ENCODE measurements at regions not wholly inside any gene's neighbourhood (a gene's known extent, or its start where the extent isn't known, plus 50 kb on each side); places are given as distances from the start of the nearest gene placed in this dataset.
A peak's percentile ranks its signal among the peaks of the same experiment; 100 is the strongest.

- Histone ChIP-seq H3K4me3 (no peak overlapping the region), H3K27ac (no peak overlapping the region), H3K9me3 (no peaks in the 10 kb centered on the region), H3K36me3 (no peaks in the 10 kb centered on the region), H3K27me3 (no peaks in the 10 kb centered on the region), H3K4me1 (no peaks in the 10 kb centered on the region)
- no peak for TF ChIP-seq POLR2A (IDR thresholded peaks at IDR 0.05)
- TF ChIP-seq EP300 (IDR thresholded peaks at IDR 0.05), result no peak
- no peak for TF ChIP-seq CTCF (IDR thresholded peaks at IDR 0.05)
- WGBS, 2 donors, result 24 to 54% methylated on average over 1 of the region's 1 CpG
- no peak for DNase-seq (ENCODE audit: low spot score in 2 of 2)
Measured at GRCh38 chr10:6842722-6843121, 262.6 kb upstream of the PRKCQ start.

- H3K9me3 ChIP-seq, result no peaks in the 10 kb centered on the region
- TF ChIP-seq POLR2A (IDR thresholded peaks at IDR 0.05) (no peak), CTCF (IDR thresholded peaks at IDR 0.05) (no peak), EP300 (IDR thresholded peaks at IDR 0.05) (no peak)
- no peak overlapping the region for H3K4me3 ChIP-seq
- no peak for DNase-seq (ENCODE audit: low spot score in 2 of 2)
- H3K27me3 ChIP-seq, result no peaks in the 10 kb centered on the region
- no peaks in the 10 kb centered on the region for H3K4me1 ChIP-seq
- H3K27ac ChIP-seq, result no peak overlapping the region
- no peaks in the 10 kb centered on the region for H3K36me3 ChIP-seq
- WGBS, 2 donors, result 72 to 80% methylated on average over 2 of the region's 2 CpGs
Measured at GRCh38 chr10:6841761-6842160, 261.7 kb upstream of the PRKCQ start.

GRCh38 chr10:6840766-6841165 is 260.7 kb upstream of the PRKCQ start:
- Histone ChIP-seq H3K36me3 (no peaks in the 10 kb centered on the region), H3K27me3 (no peaks in the 10 kb centered on the region), H3K27ac (no peak overlapping the region), H3K4me3 (no peak overlapping the region), H3K9me3 (no peaks in the 10 kb centered on the region), H3K4me1 (no peaks in the 10 kb centered on the region)
- TF ChIP-seq POLR2A (IDR thresholded peaks at IDR 0.05) (no peak), EP300 (IDR thresholded peaks at IDR 0.05) (no peak), CTCF (IDR thresholded peaks at IDR 0.05) (no peak)
- no peak for DNase-seq (ENCODE audit: low spot score in 2 of 2)
- 6 to 21% methylated on average over 2 of the region's 2 CpGs for WGBS, 2 donors

- Histone ChIP-seq H3K27me3 (no peaks in the 10 kb centered on the region), H3K4me3 (no peak overlapping the region), H3K4me1 (no peaks in the 10 kb centered on the region), H3K9me3 (no peaks in the 10 kb centered on the region), H3K27ac (no peak overlapping the region), H3K36me3 (no peaks in the 10 kb centered on the region)
- no peak for DNase-seq (ENCODE audit: low spot score in 2 of 2)
- WGBS, 2 donors, result 89 to 90% methylated on average over 5 of the region's 5 CpGs
- TF ChIP-seq EP300 (IDR thresholded peaks at IDR 0.05) (no peak), POLR2A (IDR thresholded peaks at IDR 0.05) (no peak), CTCF (IDR thresholded peaks at IDR 0.05) (no peak)
Measured at GRCh38 chr10:6840201-6840691, 260.2 kb upstream of the PRKCQ start.

GRCh38 chr10:6838118-6838517 is 258.0 kb upstream of the PRKCQ start:
- H3K36me3 ChIP-seq, result no peaks in the 10 kb centered on the region
- no peaks in the 10 kb centered on the region for H3K27me3 ChIP-seq
- no peaks in the 10 kb centered on the region for H3K9me3 ChIP-seq
- WGBS, 2 donors, result 58 to 61% methylated on average over 3 of the region's 3 CpGs
- no peak overlapping the region for H3K27ac ChIP-seq
- no peak overlapping the region for H3K4me3 ChIP-seq
- H3K4me1 ChIP-seq, result no peaks in the 10 kb centered on the region
- no peak for DNase-seq (ENCODE audit: low spot score in 2 of 2)
- peak in 2 of 5 experiments; percentile 7 to 9 for TF ChIP-seq CTCF (IDR thresholded peaks at IDR 0.05)
- no peak for TF ChIP-seq POLR2A (IDR thresholded peaks at IDR 0.05)
